ENCODE measurements at regions not wholly inside any gene's neighbourhood (a gene's known extent, or its start where the extent isn't known, plus 50 kb on each side); places are given as distances from the start of the nearest gene placed in this dataset.
"Not testable (repeated sequence)": the region's sequence is repeated elsewhere in the genome, so short reads cannot be mapped to it uniquely, and the experiment has no call there.

- no peak for DNase-seq (ENCODE audit: low read depth in 1 of 2, low spot score in 1 of 2)
- in situ Hi-C loops (cut with HindIII; ENCODE audit: low pct_unique_long_range_greater_than_20kb, low sequenced_read_pairs): no loop called here
- TF ChIP-seq JUND (IDR thresholded peaks at IDR 0.05; ENCODE audit: low read depth): no peak
Measured at GRCh38 chr16:8426569-8426968, 163.7 kb downstream of the TMEM114 start.

DNA sequence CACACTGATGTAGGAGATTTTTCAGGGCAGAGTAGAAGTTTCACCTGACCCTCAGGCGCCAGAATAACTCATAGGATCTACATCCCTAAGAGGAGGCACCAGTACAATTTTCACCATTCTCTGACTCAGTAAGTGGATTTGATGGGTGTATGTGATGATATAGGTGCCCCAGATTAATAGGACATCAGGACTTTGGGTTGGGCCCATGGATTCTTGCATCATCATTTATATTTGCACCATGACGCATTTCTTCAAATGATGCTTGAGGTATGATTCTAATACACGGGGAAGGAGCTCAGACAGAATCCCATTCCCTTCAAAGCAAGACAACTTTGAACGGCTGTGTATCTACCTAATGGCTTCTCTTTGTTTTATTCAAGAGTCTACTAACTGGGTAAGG is 173.2 kb downstream of the TMEM114 start:
- in situ Hi-C loops (cut with HindIII; ENCODE audit: low pct_unique_long_range_greater_than_20kb, low sequenced_read_pairs): no loop called here
- DNase-seq (ENCODE audit: low read depth in 1 of 2, low spot score in 1 of 2): no peak
- TF ChIP-seq JUND (IDR thresholded peaks at IDR 0.05; ENCODE audit: low read depth): no peak

- no peak for DNase-seq (ENCODE audit: low read depth in 1 of 2, low spot score in 1 of 2)
- TF ChIP-seq JUND (IDR thresholded peaks at IDR 0.05; ENCODE audit: low read depth): no peak
- in situ Hi-C loops (cut with HindIII; ENCODE audit: low pct_unique_long_range_greater_than_20kb, low sequenced_read_pairs): no loop called here
Measured at GRCh38 chr16:8408855-8409567, 181.3 kb downstream of the TMEM114 start.

GRCh38 chr16:8407351-8407750 is 183.0 kb downstream of the TMEM114 start:
- TF ChIP-seq JUND (IDR thresholded peaks at IDR 0.05; ENCODE audit: low read depth): no peak
- in situ Hi-C loops (cut with HindIII; ENCODE audit: low pct_unique_long_range_greater_than_20kb, low sequenced_read_pairs): no loop called here
- DNase-seq (ENCODE audit: low read depth in 1 of 2, low spot score in 1 of 2): no peak

- in situ Hi-C loops (cut with HindIII; ENCODE audit: low pct_unique_long_range_greater_than_20kb, low sequenced_read_pairs): no loop called here
- no peak for DNase-seq (ENCODE audit: low read depth in 1 of 2, low spot score in 1 of 2)
- no peak for TF ChIP-seq JUND (IDR thresholded peaks at IDR 0.05; ENCODE audit: low read depth)
Measured at GRCh38 chr16:8403978-8404749, 186.1 kb downstream of the TMEM114 start.

DNA sequence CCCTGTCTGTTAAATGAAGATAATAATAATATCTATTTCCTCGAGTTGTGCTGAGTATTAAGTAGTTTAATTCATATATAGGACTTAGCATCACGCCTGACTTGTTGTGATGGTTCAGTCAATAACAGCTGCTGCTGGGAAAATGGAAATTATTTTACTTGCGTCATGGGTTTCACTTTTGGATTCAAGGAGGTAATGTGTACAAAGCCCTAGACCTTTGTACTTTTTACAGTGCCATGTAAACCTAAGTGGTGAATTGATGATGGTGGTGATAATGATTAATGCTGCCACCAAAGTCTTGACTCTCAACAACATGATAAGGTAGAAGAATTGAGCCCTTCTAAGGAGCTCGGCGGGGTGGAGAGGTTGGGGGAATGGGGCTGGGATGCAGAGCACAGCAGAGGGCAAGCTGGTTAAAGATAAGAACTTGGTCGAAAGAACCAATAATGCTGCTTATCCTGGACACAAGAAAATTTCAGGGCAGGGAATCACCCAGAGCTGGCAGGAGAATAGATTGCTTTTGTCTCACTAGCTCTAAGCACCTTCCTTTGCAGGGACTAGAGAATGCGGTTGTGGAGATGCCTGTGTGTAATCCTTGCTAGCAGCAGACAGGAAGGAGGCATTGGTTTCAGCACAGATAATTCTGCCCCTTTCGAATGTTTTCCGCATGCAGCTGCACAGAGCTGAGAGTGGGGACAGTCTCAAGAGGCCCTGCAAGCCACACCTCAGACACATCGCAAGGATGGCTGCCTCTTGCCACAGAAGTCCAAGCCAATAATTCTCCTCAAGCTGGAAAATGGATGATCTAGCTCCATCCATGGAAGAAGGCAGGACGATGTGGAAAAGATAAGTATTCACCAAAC is 187.1 kb downstream of the TMEM114 start:
- DNase-seq (ENCODE audit: low read depth in 1 of 2, low spot score in 1 of 2): no peak
- in situ Hi-C loops (cut with HindIII; ENCODE audit: low pct_unique_long_range_greater_than_20kb, low sequenced_read_pairs): no loop called here
- TF ChIP-seq JUND (IDR thresholded peaks at IDR 0.05; ENCODE audit: low read depth): no peak

DNA sequence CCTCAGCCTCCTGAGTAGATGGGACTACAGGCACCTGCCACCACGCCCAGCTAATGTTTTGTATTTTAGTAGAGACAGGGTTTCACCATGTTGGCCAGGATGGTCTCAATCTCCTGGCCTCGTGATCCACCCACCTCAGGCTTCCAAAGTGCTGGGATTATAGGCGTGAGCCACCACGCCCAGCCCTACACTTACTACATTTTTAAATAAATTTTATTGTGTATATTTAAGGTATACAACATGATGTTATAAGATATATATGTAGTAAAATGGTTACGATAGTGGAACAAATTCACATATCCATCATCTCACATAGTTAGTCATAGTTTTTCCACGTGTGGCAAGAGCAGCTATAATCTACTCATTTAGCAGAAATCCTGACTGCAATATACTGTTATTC is 189.6 kb downstream of the TMEM114 start:
- in situ Hi-C loops (cut with HindIII; ENCODE audit: low pct_unique_long_range_greater_than_20kb, low sequenced_read_pairs); DNase-seq (ENCODE audit: low read depth in 1 of 2, low spot score in 1 of 2): not testable (repeated sequence)

- in situ Hi-C loops (cut with HindIII; ENCODE audit: low pct_unique_long_range_greater_than_20kb, low sequenced_read_pairs): no loop called here
- DNase-seq (ENCODE audit: low read depth in 1 of 2, low spot score in 1 of 2): no peak
- TF ChIP-seq JUND (IDR thresholded peaks at IDR 0.05; ENCODE audit: low read depth): no peak
Measured at GRCh38 chr16:8398548-8398947, 191.8 kb downstream of the TMEM114 start.

- no peak for TF ChIP-seq JUND (IDR thresholded peaks at IDR 0.05; ENCODE audit: low read depth)
- DNase-seq (ENCODE audit: low read depth in 1 of 2, low spot score in 1 of 2): no peak
- in situ Hi-C loops (cut with HindIII; ENCODE audit: low pct_unique_long_range_greater_than_20kb, low sequenced_read_pairs): no loop called here
Measured at GRCh38 chr16:8397223-8397622, 193.1 kb downstream of the TMEM114 start.

- in situ Hi-C loops (cut with HindIII; ENCODE audit: low pct_unique_long_range_greater_than_20kb, low sequenced_read_pairs): no loop called here
- no peak for DNase-seq (ENCODE audit: low read depth in 1 of 2, low spot score in 1 of 2)
- no peak for TF ChIP-seq JUND (IDR thresholded peaks at IDR 0.05; ENCODE audit: low read depth)
Measured at GRCh38 chr16:8396463-8396862, 193.8 kb downstream of the TMEM114 start.

DNA sequence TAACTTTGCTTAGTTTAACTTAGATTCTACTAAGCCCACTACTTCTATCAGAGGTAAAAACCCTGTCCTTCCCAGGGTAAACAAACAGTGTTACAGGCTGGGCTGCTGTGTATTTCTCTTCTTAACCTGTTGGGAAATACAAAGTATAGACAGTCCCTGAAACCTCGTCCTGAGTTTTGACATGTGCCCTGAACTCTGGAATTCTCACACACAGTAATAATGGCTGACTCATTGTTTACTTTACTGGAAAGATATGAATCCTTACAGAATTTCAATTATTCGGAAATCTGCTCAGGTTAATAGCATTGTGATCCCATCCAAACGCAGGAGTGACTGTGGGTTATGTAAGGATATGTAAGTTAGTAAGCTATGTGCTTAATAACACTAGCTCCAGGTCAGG is 199.1 kb downstream of the TMEM114 start:
- in situ Hi-C loops (cut with HindIII; ENCODE audit: low pct_unique_long_range_greater_than_20kb, low sequenced_read_pairs): no loop called here
- DNase-seq (ENCODE audit: low read depth in 1 of 2, low spot score in 1 of 2): no peak
- no peak for TF ChIP-seq JUND (IDR thresholded peaks at IDR 0.05; ENCODE audit: low read depth)

DNA sequence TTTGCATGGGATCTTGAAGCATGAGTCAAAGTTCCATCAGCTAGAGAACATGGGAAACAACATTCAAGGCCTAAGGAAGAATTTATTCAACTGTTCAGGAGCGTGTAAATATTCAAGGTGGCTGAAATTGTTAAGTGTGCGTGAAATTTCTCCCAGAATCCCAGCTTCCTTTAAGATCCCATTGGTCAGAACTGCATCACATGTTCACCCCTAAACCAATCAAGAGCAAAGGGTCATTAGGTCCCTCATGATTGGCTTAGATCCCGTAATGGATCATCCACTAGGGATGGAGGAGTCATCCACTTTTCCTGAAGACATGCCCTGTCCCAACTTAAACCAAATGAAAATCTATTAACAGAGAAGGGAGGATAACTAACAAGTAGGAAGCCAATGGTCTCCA is 201.6 kb downstream of the TMEM114 start:
- DNase-seq (ENCODE audit: low read depth in 1 of 2, low spot score in 1 of 2): no peak
- no peak for TF ChIP-seq JUND (IDR thresholded peaks at IDR 0.05; ENCODE audit: low read depth)
- in situ Hi-C loops (cut with HindIII; ENCODE audit: low pct_unique_long_range_greater_than_20kb, low sequenced_read_pairs): no loop called here

DNA sequence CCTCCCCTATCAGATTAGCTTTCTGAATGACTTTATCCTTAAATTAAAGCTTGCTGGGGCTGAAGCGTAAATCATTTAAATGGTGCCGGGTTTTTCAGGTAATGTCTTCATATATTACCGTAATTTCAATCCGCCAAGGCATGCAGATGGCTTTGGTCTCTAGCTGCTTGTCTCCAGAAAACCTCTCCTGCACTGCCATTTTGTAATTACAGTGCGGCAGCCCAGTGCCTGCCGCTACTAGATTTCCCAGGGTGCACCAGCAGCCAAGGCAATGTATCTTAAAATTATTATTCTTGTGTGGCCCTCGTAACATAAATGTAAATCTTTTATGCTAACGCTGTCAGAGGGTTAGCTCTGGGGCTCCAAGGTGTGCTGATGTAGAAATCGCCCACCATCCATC is 208.5 kb downstream of the TMEM114 start:
- no peak for DNase-seq (ENCODE audit: low read depth in 1 of 2, low spot score in 1 of 2)
- TF ChIP-seq JUND (IDR thresholded peaks at IDR 0.05; ENCODE audit: low read depth): no peak
- in situ Hi-C loops (cut with HindIII; ENCODE audit: low pct_unique_long_range_greater_than_20kb, low sequenced_read_pairs): no loop called here
